Smooth muscle cell (in vitro differentiated cells): ENCODE measurements at regions not wholly inside any gene's neighbourhood (a gene's known extent, or its start where the extent isn't known, plus 50 kb on each side); places are given as distances from the start of the nearest gene placed in this dataset.
"Not testable (repeated sequence)": the region's sequence is repeated elsewhere in the genome, so short reads cannot be mapped to it uniquely, and the experiment has no call there.

Source experiments
- DNase-seq: peaks from one replicate; lab custom pipeline; 2025; ENCODE audit not compliant: unreplicated experiment; lab: John Stamatoyannopoulos, UW
- H2AFZ ChIP-seq: fragments of 200-600 bp; sonication (generic); 2 replicates; pipeline ENCODE4 v1.6.0; 2016; ENCODE audit warnings: antibody characterized with exemption, low read depth, mild to moderate bottlenecking
- H3F3A ChIP-seq: fragments of 200-600 bp; sonication (generic); 2 replicates; pipeline ENCODE4 v1.6.0; 2017; ENCODE audit warnings: antibody characterized with exemption, low read depth
- H3K27ac ChIP-seq: fragments of 200-600 bp; sonication (generic); 2 replicates; pipeline ENCODE4 v1.5.1; 2016; ENCODE audit warnings: low read depth, mild to moderate bottlenecking
- H3K27me3 ChIP-seq: fragments of 200-600 bp; sonication (generic); 2 replicates; pipeline ENCODE4 v1.6.1; 2016; ENCODE audit warnings: low read depth, mild to moderate bottlenecking
- H3K36me3 ChIP-seq: fragments of 200-600 bp; sonication (generic); 2 replicates; pipeline ENCODE4 v1.5.1; 2016; ENCODE audit warnings: low read depth
- H3K4me1 ChIP-seq: fragments of 200-600 bp; sonication (generic); 2 replicates; pipeline ENCODE4 v1.5.1; 2016; ENCODE audit warnings: low read depth
- H3K4me2 ChIP-seq: fragments of 200-600 bp; sonication (generic); 2 replicates; pipeline ENCODE4 v1.6.0; 2016; ENCODE audit warnings: mild to moderate bottlenecking
- H3K4me3 ChIP-seq: fragments of 200-600 bp; sonication (generic); 2 replicates; pipeline ENCODE4 v1.5.1; 2016; ENCODE audit warnings: mild to moderate bottlenecking
- H3K79me2 ChIP-seq: fragments of 200-600 bp; sonication (generic); 2 replicates; pipeline ENCODE4 v1.6.0; 2016; ENCODE audit warnings: low read depth, mild to moderate bottlenecking
- H3K9ac ChIP-seq: fragments of 200-600 bp; sonication (generic); 2 replicates; pipeline ENCODE4 v1.6.0; 2016; ENCODE audit warnings: low read depth
- H3K9me3 ChIP-seq: fragments of 200-600 bp; sonication (generic); replicated peaks from 2 replicates; pipeline ENCODE4 v1.5.1; 2016; ENCODE audit warnings: low read depth
- H4K20me1 ChIP-seq: fragments of 200-600 bp; sonication (generic); 2 replicates; pipeline ENCODE4 v1.6.0; 2016; ENCODE audit warnings: low read depth
- CTCF ChIP-seq: fragments of 200-600 bp; sonication (generic); IDR thresholded peaks from 2 replicates; pipeline ENCODE4 v1.5.1; 2017; ENCODE audit warnings: borderline replicate concordance, mild to moderate bottlenecking, antibody characterized with exemption; ENCODE audit not compliant: insufficient read depth, poor library complexity, severe bottlenecking
- WGBS: methylation state at CpG from one replicate; pipeline ENCODE4 v1.1.7; 2016; ENCODE audit warnings: low lambda C conversion rate; 5-methylcytosine and 5-hydroxymethylcytosine counted together

GRCh38 chr17:16888413-16889087 is 83.4 kb downstream of the TNFRSF13B start:
- Histone ChIP-seq H3K4me3 (no peak overlapping the region), H3K9ac (no peak overlapping the region), H2AFZ (no peak overlapping the region), H3K9me3 (no peaks in the 10 kb centered on the region), H3K4me2 (no peak overlapping the region), H3K27ac (no peak overlapping the region), H3K79me2 (no peaks in the 10 kb centered on the region), H3K36me3 (no peaks in the 10 kb centered on the region), H4K20me1 (no peaks in the 10 kb centered on the region), H3K27me3 (no peaks in the 10 kb centered on the region), H3F3A (no peaks in the 10 kb centered on the region), H3K4me1 (no peaks in the 10 kb centered on the region)
- DNase-seq, result no peak
- 79% methylated on average over 4 of the region's 4 CpGs for WGBS
- no peak for TF ChIP-seq CTCF

- no peak overlapping the region for H2AFZ ChIP-seq
- H4K20me1 ChIP-seq, result no peaks in the 10 kb centered on the region
- H3K79me2 ChIP-seq, result no peaks in the 10 kb centered on the region
- no peak overlapping the region for H3K4me3 ChIP-seq
- H3K9ac ChIP-seq, result no peak overlapping the region
- H3K4me1 ChIP-seq, result no peaks in the 10 kb centered on the region
- no peaks in the 10 kb centered on the region for H3K9me3 ChIP-seq
- no peaks in the 10 kb centered on the region for H3F3A ChIP-seq
- no peak overlapping the region for H3K27ac ChIP-seq
- no peak for DNase-seq
- no peaks in the 10 kb centered on the region for H3K36me3 ChIP-seq
- no peak overlapping the region for H3K4me2 ChIP-seq
- H3K27me3 ChIP-seq, result no peaks in the 10 kb centered on the region
- TF ChIP-seq CTCF, result no peak
- WGBS, result 97% methylated on average over 4 of the region's 4 CpGs
Observed at GRCh38 chr17:16887523-16888095, 84.3 kb downstream of the TNFRSF13B start.

- DNase-seq, result no peak
Observed at GRCh38 chr17:16886655-16887322, 85.1 kb downstream of the TNFRSF13B start.

GRCh38 chr17:16885204-16885603 is 86.7 kb downstream of the TNFRSF13B start:
- not testable (repeated sequence) for H4K20me1 ChIP-seq, H3K27me3 ChIP-seq, H3K4me3 ChIP-seq, H3K4me2 ChIP-seq, H2AFZ ChIP-seq, H3K27ac ChIP-seq, H3K36me3 ChIP-seq, H3K4me1 ChIP-seq, DNase-seq, H3K9ac ChIP-seq, H3F3A ChIP-seq, H3K9me3 ChIP-seq, H3K79me2 ChIP-seq
- 58% methylated on average over 6 of the region's 6 CpGs for WGBS

More at GRCh38 chr17:16886655-16887322, 85.1 kb downstream of the TNFRSF13B start:
- Histone ChIP-seq H3K4me3 (no peak overlapping the region), H3K4me1 (no peaks in the 10 kb centered on the region), H4K20me1 (no peaks in the 10 kb centered on the region), H3K27ac (no peak overlapping the region), H3K9me3 (no peaks in the 10 kb centered on the region), H3K9ac (no peak overlapping the region), H3K79me2 (no peaks in the 10 kb centered on the region), H3K36me3 (no peaks in the 10 kb centered on the region), H3K27me3 (no peaks in the 10 kb centered on the region), H2AFZ (no peak overlapping the region), H3F3A (no peaks in the 10 kb centered on the region), H3K4me2 (no peak overlapping the region)
- WGBS, result 65% methylated on average over 4 of the region's 4 CpGs
- no peak for TF ChIP-seq CTCF

- 94% methylated on average over 7 of the region's 7 CpGs for WGBS
Observed at GRCh38 chr17:16882926-16883265, 89.0 kb downstream of the TNFRSF13B start.

More at GRCh38 chr17:16882926-16883265, 89.0 kb downstream of the TNFRSF13B start:
- H3F3A ChIP-seq, H3K9me3 ChIP-seq, H3K4me2 ChIP-seq, H3K27ac ChIP-seq, DNase-seq, H3K79me2 ChIP-seq, H2AFZ ChIP-seq, H3K4me3 ChIP-seq, H3K27me3 ChIP-seq, H3K36me3 ChIP-seq, H3K9ac ChIP-seq, H3K4me1 ChIP-seq, H4K20me1 ChIP-seq: not testable (repeated sequence)
